Ishikawa (cell line): ENCODE measurements at regions not wholly inside any gene's neighbourhood (a gene's known extent, or its start where the extent isn't known, plus 50 kb on each side); places are given as distances from the start of the nearest gene placed in this dataset.

Source experiments
- CEBPB ChIP-seq: IDR thresholded peaks from 2 replicates; pipeline ENCODE4 v1.6.1; 2012
- CREB1 ChIP-seq: IDR thresholded peaks from 2 replicates; pipeline ENCODE4 v1.6.1; 2012; ENCODE audit warnings: low read depth
- EGR1 ChIP-seq: IDR thresholded peaks from 2 replicates; pipeline ENCODE4 v1.6.1; 2012
- EP300 ChIP-seq: IDR thresholded peaks from 2 replicates; pipeline ENCODE4 v1.6.1; 2012; ENCODE audit warnings: borderline replicate concordance
- NFIC ChIP-seq: IDR thresholded peaks from 2 replicates; pipeline ENCODE4 v1.6.1; 2012
- RAD21 ChIP-seq: IDR thresholded peaks from 2 replicates; pipeline ENCODE4 v1.6.1; 2012; ENCODE audit warnings: low read depth
- TAF1 ChIP-seq: IDR thresholded peaks from 2 replicates; pipeline ENCODE4 v1.6.1; 2012; ENCODE audit warnings: low read depth, mild to moderate bottlenecking
- TCF12 ChIP-seq: IDR thresholded peaks from 2 replicates; pipeline ENCODE4 v1.6.1; 2012; ENCODE audit warnings: low read depth
- TEAD4 ChIP-seq: IDR thresholded peaks from 2 replicates; pipeline ENCODE4 v1.6.1; 2012
- YY1 ChIP-seq: IDR thresholded peaks from 2 replicates; pipeline ENCODE4 v1.6.1; 2012; ENCODE audit warnings: low read depth
- ZBTB7A ChIP-seq: IDR thresholded peaks from 2 replicates; pipeline ENCODE4 v1.6.1; 2012; ENCODE audit warnings: low read depth
- TF ChIP-seq, protein P1 (sequence below): IDR thresholded peaks from 2 replicates; pipeline ENCODE4 v1.6.1; 2012; ENCODE audit warnings: low read depth, mild to moderate bottlenecking
- TF ChIP-seq, protein P2 (sequence below): IDR thresholded peaks from 2 replicates; pipeline ENCODE4 v1.6.1; 2012
- TF ChIP-seq, protein P3 (sequence below): IDR thresholded peaks from 2 replicates; pipeline ENCODE4 v1.6.1; 2012

DNA sequence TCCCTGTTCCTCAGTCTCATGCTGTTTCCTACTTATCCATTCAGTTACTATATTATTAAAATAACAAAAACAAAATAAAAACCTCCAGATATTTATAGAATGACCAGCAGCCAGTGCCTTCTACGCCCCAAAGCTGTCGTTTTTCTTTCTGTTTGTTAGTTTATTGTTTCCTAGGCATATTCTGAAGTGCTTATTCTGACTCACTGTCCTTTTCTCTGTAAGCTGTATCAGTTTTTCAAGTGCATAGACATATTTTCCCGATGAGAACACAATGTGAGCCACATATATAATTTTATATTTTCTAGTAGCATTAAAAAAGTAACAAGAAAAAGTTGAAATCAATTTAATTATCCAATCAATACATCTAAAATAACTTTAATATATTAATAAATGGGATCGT is 2158.6 kb upstream of the TENM3 start:
- no peak for TF ChIP-seq RAD21
- TF ChIP-seq TAF1: no peak
- TF ChIP-seq CEBPB: no peak
- TF ChIP-seq EP300: no peak
- no peak for TF ChIP-seq TCF12
- TF ChIP-seq EGR1: no peak
- TF ChIP-seq YY1: no peak
- TF ChIP-seq, protein P1, sequence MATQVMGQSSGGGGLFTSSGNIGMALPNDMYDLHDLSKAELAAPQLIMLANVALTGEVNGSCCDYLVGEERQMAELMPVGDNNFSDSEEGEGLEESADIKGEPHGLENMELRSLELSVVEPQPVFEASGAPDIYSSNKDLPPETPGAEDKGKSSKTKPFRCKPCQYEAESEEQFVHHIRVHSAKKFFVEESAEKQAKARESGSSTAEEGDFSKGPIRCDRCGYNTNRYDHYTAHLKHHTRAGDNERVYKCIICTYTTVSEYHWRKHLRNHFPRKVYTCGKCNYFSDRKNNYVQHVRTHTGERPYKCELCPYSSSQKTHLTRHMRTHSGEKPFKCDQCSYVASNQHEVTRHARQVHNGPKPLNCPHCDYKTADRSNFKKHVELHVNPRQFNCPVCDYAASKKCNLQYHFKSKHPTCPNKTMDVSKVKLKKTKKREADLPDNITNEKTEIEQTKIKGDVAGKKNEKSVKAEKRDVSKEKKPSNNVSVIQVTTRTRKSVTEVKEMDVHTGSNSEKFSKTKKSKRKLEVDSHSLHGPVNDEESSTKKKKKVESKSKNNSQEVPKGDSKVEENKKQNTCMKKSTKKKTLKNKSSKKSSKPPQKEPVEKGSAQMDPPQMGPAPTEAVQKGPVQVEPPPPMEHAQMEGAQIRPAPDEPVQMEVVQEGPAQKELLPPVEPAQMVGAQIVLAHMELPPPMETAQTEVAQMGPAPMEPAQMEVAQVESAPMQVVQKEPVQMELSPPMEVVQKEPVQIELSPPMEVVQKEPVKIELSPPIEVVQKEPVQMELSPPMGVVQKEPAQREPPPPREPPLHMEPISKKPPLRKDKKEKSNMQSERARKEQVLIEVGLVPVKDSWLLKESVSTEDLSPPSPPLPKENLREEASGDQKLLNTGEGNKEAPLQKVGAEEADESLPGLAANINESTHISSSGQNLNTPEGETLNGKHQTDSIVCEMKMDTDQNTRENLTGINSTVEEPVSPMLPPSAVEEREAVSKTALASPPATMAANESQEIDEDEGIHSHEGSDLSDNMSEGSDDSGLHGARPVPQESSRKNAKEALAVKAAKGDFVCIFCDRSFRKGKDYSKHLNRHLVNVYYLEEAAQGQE: no peak
- TF ChIP-seq, protein P2, sequence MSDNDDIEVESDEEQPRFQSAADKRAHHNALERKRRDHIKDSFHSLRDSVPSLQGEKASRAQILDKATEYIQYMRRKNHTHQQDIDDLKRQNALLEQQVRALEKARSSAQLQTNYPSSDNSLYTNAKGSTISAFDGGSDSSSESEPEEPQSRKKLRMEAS: no peak
- no peak for TF ChIP-seq ZBTB7A
- no peak for TF ChIP-seq NFIC
- TF ChIP-seq, protein P3, sequence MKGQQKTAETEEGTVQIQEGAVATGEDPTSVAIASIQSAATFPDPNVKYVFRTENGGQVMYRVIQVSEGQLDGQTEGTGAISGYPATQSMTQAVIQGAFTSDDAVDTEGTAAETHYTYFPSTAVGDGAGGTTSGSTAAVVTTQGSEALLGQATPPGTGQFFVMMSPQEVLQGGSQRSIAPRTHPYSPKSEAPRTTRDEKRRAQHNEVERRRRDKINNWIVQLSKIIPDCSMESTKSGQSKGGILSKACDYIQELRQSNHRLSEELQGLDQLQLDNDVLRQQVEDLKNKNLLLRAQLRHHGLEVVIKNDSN: no peak
- TF ChIP-seq CREB1: no peak
- no peak for TF ChIP-seq TEAD4
